Body of pancreas (tissue), 4 donors: ENCODE measurements at regions not wholly inside any gene's neighbourhood (a gene's known extent, or its start where the extent isn't known, plus 50 kb on each side); places are given as distances from the start of the nearest gene placed in this dataset.
"Not testable (repeated sequence)": the region's sequence is repeated elsewhere in the genome, so short reads cannot be mapped to it uniquely, and the experiment has no call there.

Source experiments
- ATAC-seq: fragments of 150-250 bp; one replicate; pipeline ENCODE4 v1.9.1; 2016
- DNase-seq, 4 donors: peaks; one replicate each; pipeline ENCODE4 v3.0.0-alpha.2; 2019
- H3K27ac ChIP-seq, 4 donors: fragments of 200-600 bp; sonication (generic); 1 replicate in 3 of 4; 2 replicates in 1 of 4; pipeline versions ENCODE4 v1.5.1 to v1.6.1; 2016 to 2019; ENCODE audit warnings: mild to moderate bottlenecking in 1 of 4, mixed read lengths in 1 of 4, moderate library complexity in 1 of 4
- H3K27me3 ChIP-seq, 2 donors: fragments of 200-600 bp; sonication (generic); one replicate each; pipeline ENCODE4 v1.6.0; 2016; ENCODE audit warnings: mild to moderate bottlenecking in 1 of 2
- H3K36me3 ChIP-seq, 2 donors: fragments of 200-600 bp; sonication (generic); replicated peaks in 1 of 2; 2 replicates each; pipeline ENCODE4 v1.5.1; 2016; ENCODE audit warnings: low read depth in 2 of 2; ENCODE audit not compliant: insufficient read depth in 1 of 2
- H3K4me1 ChIP-seq: fragments of 200-600 bp; sonication (generic); one replicate; pipeline ENCODE4 v1.6.0; 2016
- H3K4me3 ChIP-seq, 2 donors: fragments of 200-600 bp; sonication (generic); 1 replicate in 1 of 2; 2 replicates in 1 of 2; pipeline ENCODE4 v1.5.1; 2016 to 2019
- H3K9me3 ChIP-seq, 3 donors: fragments of 200-600 bp; sonication (generic); 1 replicate in 2 of 3; 2 replicates in 1 of 3; pipeline ENCODE4 v1.5.1; 2016
- CTCF ChIP-seq, 7 experiments: fragments of 450-650 bp in 4 of 7; fragments of 200-600 bp in 3 of 7; sonication (generic) in 3 of 7; IDR thresholded peaks; one replicate each; pipeline ENCODE4 v1.5.1; 2016 to 2019; ENCODE audit warnings: antibody characterized with exemption in 7 of 7
- POLR2A ChIP-seq, 3 donors: fragments of 450-650 bp; IDR thresholded peaks; one replicate each; pipeline ENCODE4 v1.6.1; 2016; ENCODE audit warnings: antibody characterized with exemption in 3 of 3, mild to moderate bottlenecking in 2 of 3
- WGBS, 2 donors: methylation state at CpG; one replicate each; pipeline ENCODE4 v1.1.5; 2017; 5-methylcytosine and 5-hydroxymethylcytosine counted together
- intact Hi-C: fragments of 100-400 bp; cut with DNase I; formaldehyde crosslinking; loops from one replicate; pipeline ENCODE4 v1.15.1; 2023

- no peak overlapping the region for H3K27ac ChIP-seq
- DNase-seq (peak; percentile 13 to 49 (median 24)), ATAC-seq (peak; percentile 53)
- TF ChIP-seq CTCF (IDR thresholded peaks at IDR 0.05) (no peak), POLR2A (IDR thresholded peaks at IDR 0.05) (no peak)
- no peaks in the 10 kb centered on the region for H3K36me3 ChIP-seq
- no peaks in the 10 kb centered on the region for H3K27me3 ChIP-seq
- intact Hi-C loops: no loop called here
- no peak overlapping the region for H3K4me3 ChIP-seq
- WGBS, 2 donors: 43% methylated on average over 1 of the region's 1 CpG
- H3K4me1 ChIP-seq: peaks cover 9% of the 10 kb centered on the region
- H3K9me3 ChIP-seq: no peaks in the 10 kb centered on the region
Measured at GRCh38 chr5:53167836-53168235, 58.3 kb upstream of the MOCS2 start.

- DNase-seq: no peak
- peaks cover under 1% of the 10 kb centered on the region for H3K4me1 ChIP-seq
- no peaks in the 10 kb centered on the region for H3K36me3 ChIP-seq
- WGBS, 2 donors: 37 to 52% methylated on average over 3 of the region's 3 CpGs
- intact Hi-C loops: no loop called here
- no peak for ATAC-seq
- no peak overlapping the region for H3K4me3 ChIP-seq
- H3K27me3 ChIP-seq: no peaks in the 10 kb centered on the region
- H3K9me3 ChIP-seq: no peaks in the 10 kb centered on the region
- TF ChIP-seq POLR2A (IDR thresholded peaks at IDR 0.05): no peak
- no peak for TF ChIP-seq CTCF (IDR thresholded peaks at IDR 0.05)
- no peak overlapping the region for H3K27ac ChIP-seq
Measured at GRCh38 chr5:53169933-53170332, 60.4 kb upstream of the MOCS2 start.

GRCh38 chr5:53170746-53171349 is 61.3 kb upstream of the MOCS2 start:
- WGBS, 2 donors: 94 to 95% methylated on average over 1 of the region's 1 CpG
- no peak overlapping the region for H3K27ac ChIP-seq
- intact Hi-C loops: no loop called here
- H3K9me3 ChIP-seq: no peaks in the 10 kb centered on the region
- H3K36me3 ChIP-seq: no peaks in the 10 kb centered on the region
- DNase-seq (peak in 1 of 4 donors; percentile 15), ATAC-seq (no peak)
- H3K27me3 ChIP-seq: no peaks in the 10 kb centered on the region
- TF ChIP-seq CTCF (IDR thresholded peaks at IDR 0.05): peak in 6 of 7 experiments; percentile 29 to 55 (median 52)
- no peak for TF ChIP-seq POLR2A (IDR thresholded peaks at IDR 0.05)
- H3K4me3 ChIP-seq: no peak overlapping the region
- H3K4me1 ChIP-seq: no peaks in the 10 kb centered on the region

GRCh38 chr5:53172073-53172472 is 62.5 kb upstream of the MOCS2 start:
- H3K36me3 ChIP-seq, DNase-seq, H3K4me1 ChIP-seq, H3K27ac ChIP-seq, ATAC-seq, intact Hi-C loops, H3K27me3 ChIP-seq, H3K4me3 ChIP-seq, H3K9me3 ChIP-seq: not testable (repeated sequence)

GRCh38 chr5:53172630-53173029 is 63.1 kb upstream of the MOCS2 start:
- Histone ChIP-seq H3K4me3 (no peak overlapping the region), H3K27me3 (no peaks in the 10 kb centered on the region), H3K9me3 (no peaks in the 10 kb centered on the region), H3K27ac (no peak overlapping the region), H3K36me3 (no peaks in the 10 kb centered on the region), H3K4me1 (no peaks in the 10 kb centered on the region)
- intact Hi-C loops: no loop called here
- no peak for TF ChIP-seq CTCF (IDR thresholded peaks at IDR 0.05)
- TF ChIP-seq POLR2A (IDR thresholded peaks at IDR 0.05): no peak
- DNase-seq (no peak), ATAC-seq (no peak)
- 84 to 89% methylated on average over 5 of the region's 5 CpGs for WGBS, 2 donors
